Stimulated activated CD4-positive, alpha-beta T cell treated with anti-CD3 and anti-CD28 coated beads, TNF-alpha, amount 100 ng/mL, for 1 hour (primary cell): ENCODE measurements at regions not wholly inside any gene's neighbourhood (a gene's known extent, or its start where the extent isn't known, plus 50 kb on each side); places are given as distances from the start of the nearest gene placed in this dataset.

Source experiments
- DNase-seq, 3 donors: peaks; one replicate each; pipeline ENCODE4 v3.0.0-alpha.2; 2020; ENCODE audit warnings: low read depth in 3 of 3, low spot score in 1 of 3

DNA sequence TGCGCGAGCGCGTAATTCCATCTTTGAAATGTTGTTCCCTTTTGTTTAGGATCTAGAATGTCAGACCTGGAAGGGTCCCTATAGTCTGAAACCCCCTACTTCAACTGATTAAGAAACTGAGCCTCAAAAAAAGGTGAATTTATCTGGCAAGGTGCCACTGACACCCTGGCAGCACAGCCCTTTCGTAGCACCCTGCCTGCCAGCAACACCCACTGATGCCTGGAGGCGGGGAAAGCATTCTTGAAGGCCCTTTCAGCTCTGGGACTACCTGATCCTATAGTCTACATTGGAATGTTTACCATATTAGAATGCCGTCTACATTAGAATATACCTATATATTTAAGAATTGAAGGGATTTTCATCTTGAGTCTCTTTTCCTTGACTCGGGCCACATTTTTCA, 542.3 kb downstream of the BUD13 start:
- DNase-seq: no peak

- no peak for DNase-seq
Measured at GRCh38 chr11:116229236-116229970, 543.4 kb downstream of the BUD13 start.

- DNase-seq: no peak
Measured at GRCh38 chr11:116226731-116227130, 546.1 kb downstream of the BUD13 start.

DNA sequence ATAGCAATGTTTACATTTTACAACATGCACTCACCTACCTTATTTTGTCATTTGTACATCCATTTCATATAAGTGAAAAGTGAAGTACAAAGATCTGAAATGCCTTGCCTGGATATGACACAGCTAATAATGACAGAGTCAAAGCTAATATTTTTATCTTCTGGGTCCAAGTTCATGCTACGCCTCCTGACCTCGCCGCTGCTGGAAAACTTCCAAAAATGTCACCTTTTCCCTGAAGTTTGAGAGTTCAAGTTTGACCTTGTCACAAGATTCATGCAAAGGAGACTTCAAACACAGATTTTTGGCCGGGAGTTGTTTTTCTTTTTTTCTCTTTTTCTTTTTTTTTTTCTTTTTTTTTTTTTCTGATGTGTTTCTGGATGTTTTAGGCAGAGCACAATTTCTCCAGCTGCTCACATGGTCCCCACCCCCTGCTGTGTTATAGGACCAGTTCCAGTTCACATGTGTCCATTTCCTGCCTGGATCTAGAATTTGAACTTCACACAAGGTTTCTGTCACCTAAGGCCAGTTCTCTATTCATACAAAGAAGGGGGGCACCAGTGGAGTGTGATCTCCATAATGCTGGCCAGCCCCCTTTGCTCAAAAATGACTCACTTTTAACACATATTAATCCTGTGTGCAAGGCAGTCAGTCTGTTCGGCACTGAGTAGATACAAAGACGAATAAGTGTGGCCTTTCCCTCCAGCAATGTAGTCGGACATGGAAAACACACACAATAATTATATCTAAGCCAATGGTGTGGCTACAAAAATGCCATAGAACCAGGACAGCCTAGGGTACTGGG, 546.8 kb downstream of the BUD13 start:
- no peak for DNase-seq

DNA sequence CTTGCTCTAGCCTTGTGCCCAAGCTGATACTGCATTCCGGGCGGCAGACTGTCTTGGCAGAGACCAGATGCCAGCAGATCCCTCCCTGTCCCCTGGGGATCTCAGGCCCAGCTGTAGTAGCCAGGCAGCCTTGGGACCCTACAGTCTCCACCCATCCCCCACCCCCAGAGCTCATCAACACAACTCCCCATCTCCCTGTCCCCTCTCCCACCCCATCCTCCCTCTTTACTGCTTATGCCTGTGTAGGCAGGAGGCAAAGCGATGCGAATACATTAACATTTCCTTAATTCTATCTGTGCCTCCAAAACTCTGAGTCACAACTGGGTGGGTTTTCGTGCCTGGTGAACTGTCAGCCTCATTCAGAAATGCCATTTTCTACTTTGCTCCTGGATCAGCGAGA, 547.6 kb downstream of the BUD13 start:
- DNase-seq: no peak

GRCh38 chr11:116224889-116225200, 547.9 kb downstream of the BUD13 start:
- DNase-seq: no peak

- DNase-seq: peak in 1 of 3 donors; percentile 4
Measured at GRCh38 chr11:116224154-116224888, 548.5 kb downstream of the BUD13 start.

DNA sequence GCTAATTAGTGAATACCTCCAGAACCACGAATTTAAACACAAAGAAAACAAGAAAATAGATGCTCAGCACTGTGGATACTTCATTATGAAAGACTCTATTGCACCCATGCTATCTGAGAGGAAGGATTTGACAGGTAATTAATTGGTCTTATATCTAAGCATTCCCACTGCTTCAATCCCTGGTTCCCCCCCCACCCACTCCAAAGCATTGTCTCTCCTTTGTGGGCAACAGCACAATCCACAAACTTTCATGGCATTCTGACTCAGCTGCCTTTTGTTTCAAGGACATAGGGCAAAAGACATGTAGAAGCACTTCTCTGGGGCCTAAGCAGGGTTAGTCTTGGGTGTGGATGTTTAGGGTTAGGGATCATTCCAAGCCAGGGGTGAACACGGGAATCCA, 551.4 kb downstream of the BUD13 start:
- DNase-seq: no peak

DNA sequence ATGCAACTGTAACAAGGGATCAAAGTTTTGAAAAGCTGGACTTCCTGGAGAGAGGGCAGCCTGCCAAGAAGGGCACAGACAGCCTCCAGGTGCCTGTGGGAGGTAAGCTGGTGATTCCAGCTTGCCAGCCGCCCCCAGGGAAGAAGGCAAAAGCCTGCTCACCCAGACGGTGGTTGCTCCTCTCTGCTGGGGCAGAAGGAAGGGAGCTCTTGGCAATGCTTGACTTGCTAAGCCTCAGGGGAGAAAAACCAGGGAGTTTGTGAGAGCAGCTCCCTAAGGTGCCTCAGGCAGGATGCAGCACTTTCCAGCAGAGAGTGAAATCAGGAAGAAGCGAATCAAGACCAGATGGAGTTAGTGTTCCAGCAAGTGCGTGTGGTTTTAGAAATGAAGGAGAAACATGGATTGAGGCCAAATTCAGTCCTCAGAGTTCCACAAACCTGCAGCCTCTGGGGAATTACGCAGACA, 553.6 kb downstream of the BUD13 start:
- no peak for DNase-seq

DNA sequence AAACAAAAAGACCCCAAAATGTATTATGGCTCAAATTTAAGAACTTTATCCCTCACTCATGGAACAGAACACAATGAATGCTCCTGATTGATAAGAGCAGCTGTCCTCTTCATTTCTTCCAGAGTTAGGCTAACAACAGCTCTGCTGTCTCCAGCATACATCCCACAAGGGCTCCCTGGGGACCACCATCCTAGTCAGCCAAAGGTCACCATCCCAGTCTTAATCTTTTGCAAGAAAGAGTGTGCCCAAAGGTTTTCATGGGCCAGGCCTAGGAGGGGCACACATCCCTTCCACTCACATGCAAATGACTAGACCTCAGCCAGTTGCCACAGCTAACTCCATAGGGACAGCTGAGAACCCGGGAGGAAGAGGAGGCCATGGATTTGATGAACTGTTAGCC, 555.3 kb downstream of the BUD13 start:
- no peak for DNase-seq

DNA sequence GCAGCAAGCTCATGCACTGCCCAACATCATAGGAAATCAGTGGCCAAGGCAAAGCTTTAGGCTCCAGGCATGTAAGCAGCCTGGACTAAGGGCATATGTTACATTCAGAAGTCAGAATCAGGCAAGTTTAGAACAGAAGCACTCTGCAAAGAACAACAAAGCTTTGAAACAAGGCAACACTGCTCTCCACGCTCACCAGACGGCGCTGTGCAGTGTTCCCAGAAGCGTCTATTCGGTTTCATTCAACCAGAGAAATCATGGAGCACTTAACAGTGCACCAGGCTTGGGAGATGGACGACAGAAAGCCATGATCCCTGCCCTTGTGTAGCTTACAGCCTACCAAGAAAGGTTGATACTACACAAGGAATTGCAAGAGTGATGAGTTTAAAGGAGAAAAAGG, 555.8 kb downstream of the BUD13 start:
- DNase-seq: no peak

DNA sequence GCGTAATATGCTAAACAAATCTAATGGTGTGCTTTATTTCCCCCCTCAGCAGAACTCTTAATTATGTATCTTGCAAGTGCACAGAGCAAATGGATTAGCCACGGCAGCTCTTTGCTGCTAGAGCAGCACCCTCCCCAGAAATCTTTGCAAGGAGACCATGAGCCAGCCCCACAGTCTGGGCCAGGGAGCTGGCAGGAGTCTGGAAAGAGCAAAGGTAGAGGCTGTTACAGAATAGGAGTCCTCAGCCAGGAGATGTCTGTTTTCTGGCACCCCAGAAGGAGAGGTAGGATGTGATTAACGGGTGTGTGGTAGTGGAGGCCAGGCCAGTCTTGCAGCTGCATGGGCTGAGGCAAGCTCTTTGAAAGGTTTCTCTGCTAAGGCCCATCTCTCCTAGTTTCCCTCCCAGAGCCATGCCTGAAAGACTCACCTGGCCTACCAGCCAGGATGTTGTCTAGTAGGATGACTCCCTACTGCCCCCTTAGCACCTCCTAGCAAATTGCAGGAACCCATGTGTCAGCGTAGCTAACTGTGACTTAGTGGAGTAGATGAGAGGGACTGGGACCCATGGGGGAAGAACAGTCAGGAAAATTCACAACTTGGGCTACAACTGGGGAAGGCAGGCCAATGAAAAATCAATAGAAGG, 557.2 kb downstream of the BUD13 start:
- no peak for DNase-seq

- DNase-seq: no peak
Measured at GRCh38 chr11:116211147-116211546, 561.6 kb downstream of the BUD13 start.

GRCh38 chr11:116210663-116211062, 562.1 kb downstream of the BUD13 start:
- DNase-seq: no peak

DNA sequence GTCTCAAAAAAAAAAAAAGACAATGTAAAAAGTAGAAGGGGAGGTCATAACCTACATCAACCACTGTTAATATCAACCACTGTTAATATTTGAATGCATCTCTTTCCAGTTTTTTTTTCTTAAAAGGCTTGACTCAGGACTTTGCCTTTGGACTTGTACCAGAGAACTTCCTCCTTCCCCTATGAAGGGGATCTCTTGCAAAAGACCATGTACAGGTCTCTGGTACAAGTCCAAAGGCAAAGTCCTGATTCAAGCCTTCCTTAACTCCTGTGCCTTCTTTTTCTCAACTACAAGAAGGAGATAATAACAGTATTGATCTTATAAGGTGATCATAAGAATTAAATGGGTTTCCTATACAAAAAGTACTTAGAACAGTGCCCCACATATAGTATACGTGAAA, 563.5 kb downstream of the BUD13 start:
- no peak for DNase-seq

- DNase-seq: no peak
Measured at GRCh38 chr11:116207421-116208141, 565.2 kb downstream of the BUD13 start.

DNA sequence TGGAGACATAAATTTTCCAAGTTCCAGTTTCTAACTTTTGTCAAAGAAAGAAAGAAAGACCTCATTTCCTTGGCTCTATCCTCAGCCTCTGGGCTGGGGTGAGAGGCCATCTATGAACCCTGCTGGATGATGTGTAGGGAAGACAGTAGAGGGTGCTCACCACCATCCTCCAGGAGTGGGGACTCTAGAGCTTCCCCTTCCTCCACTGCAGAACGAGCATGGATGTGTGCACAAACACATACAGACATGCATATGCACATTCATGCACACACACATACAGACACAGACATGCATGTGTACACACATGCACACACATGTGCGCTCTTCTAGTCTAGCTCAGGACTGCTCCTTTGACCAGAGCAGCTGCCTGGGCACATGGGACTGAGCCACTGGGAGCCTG, 565.8 kb downstream of the BUD13 start:
- no peak for DNase-seq

GRCh38 chr11:116202922-116203321, 569.9 kb downstream of the BUD13 start:
- no peak for DNase-seq

DNA sequence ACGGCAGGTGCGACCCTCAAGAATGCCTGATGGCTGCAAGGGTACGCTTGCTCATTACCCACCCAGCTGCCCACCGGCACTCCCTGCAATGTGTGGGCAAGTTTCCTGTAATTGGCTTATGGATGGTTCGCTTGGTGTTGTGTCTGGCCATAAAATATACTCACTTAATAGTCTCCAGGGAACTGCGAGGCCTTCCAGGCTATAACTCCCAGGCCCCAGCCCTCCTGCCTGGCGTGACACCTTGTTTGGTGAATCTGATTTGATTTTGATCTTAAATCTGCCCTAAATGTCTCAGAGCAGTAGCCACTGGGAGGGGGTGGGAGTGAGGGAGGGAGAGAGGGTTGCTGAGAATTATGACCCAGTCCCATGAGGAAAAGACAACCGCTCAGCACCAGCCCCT, 572.2 kb downstream of the BUD13 start:
- no peak for DNase-seq

GRCh38 chr11:116199182-116199581, 573.6 kb downstream of the BUD13 start:
- no peak for DNase-seq
